ENCODE measurements at regions not wholly inside any gene's neighbourhood (a gene's known extent, or its start where the extent isn't known, plus 50 kb on each side); places are given as distances from the start of the nearest gene placed in this dataset.

DNA sequence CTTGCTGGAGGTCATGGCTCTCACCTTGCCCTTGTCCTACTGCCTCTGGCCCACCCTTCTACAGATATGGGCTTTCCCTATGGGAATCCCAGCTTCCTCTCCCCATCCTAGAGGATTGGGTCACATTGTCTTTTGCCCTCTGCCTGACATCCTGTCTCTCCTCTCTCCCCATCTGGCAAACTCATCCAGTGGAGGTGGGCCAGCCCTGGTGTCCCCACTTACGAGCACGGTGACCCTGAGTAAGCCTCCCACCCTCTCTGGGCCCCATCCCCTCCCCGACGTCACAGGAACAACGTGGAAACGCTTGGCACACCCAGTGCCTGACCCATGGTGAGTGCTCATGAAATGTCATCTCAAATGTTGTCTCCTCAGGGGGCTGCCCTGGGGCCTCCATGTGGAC lies 56.1 kb upstream of the ID3 start:
- Histone ChIP-seq H3K27ac (ENCODE audit: low read depth, low read length, severe bottlenecking) (no peak overlapping the region), H3K36me3 (ENCODE audit: control insufficient read depth, insufficient read depth, low read length) (no peaks in the 10 kb centered on the region), H3K9me3 (ENCODE audit: control insufficient read depth, low read length) (no peaks in the 10 kb centered on the region), H3K4me1 (ENCODE audit: control insufficient read depth, insufficient read depth, low read length, poor library complexity, severe bottlenecking) (no peaks in the 10 kb centered on the region), H3K4me3 (ENCODE audit: extremely low read depth, insufficient read depth, low read length, poor library complexity, severe bottlenecking) (no peak overlapping the region)
- WGBS, 2 experiments (ENCODE audit: insufficient coverage in 2 of 2) = 90 to 94% methylated on average over 5 to 6 of the region's 6 CpGs

GRCh38 chr1:23614032-23614660 lies 54.8 kb upstream of the ID3 start:
- Histone ChIP-seq H3K4me1 (ENCODE audit: control insufficient read depth, insufficient read depth, low read length, poor library complexity, severe bottlenecking) (no peaks in the 10 kb centered on the region), H3K27ac (ENCODE audit: low read depth, low read length, severe bottlenecking) (no peak overlapping the region), H3K4me3 (ENCODE audit: extremely low read depth, insufficient read depth, low read length, poor library complexity, severe bottlenecking) (no peak overlapping the region), H3K36me3 (ENCODE audit: control insufficient read depth, insufficient read depth, low read length) (no peaks in the 10 kb centered on the region), H3K9me3 (ENCODE audit: control insufficient read depth, low read length) (no peaks in the 10 kb centered on the region)
- WGBS, 2 experiments (ENCODE audit: insufficient coverage in 2 of 2) = 95 to 96% methylated on average over 5 to 6 of the region's 8 CpGs

DNA sequence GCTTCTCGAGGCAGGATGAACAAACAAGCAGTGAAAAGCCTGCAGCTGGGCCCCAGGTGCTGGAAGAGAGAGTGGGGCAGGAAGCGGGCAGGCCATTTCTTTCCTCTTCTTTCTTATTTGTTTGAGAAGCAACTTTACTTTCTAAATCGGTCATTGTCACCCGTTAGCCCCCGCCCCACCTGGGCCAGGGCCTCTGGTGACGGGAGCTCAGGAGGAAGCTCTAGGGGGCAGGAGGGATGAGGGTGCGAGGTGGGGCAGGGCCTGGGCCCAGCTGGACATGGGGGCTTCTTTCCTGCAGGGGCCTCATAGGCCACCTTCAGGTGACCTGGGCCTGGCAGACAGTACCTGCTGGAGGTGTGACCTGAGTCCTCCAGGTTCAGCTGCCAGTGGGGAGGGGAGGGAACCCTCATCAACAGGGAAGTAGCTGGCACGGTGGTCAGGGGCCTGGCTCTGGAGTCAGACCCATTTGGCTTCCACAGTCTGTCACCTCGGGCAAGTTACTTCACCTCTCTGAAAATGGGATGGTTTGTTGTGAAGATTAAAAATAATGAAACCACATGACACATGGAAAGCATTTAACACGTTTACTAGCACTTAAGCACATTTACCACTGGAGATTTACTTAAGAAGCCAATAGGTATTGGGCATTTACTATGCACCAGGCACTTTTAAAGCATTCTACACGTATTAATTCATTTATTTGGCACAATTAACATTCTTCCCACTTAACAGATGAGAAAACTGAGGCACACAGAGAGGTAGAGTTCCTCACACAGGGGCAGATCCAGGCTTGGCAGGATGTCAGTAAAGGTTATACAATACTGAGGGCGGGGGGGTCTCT lies 54.1 kb upstream of the ID3 start:
- H3K27ac ChIP-seq (ENCODE audit: low read depth, low read length, severe bottlenecking) = no peak overlapping the region
- no peaks in the 10 kb centered on the region for H3K36me3 ChIP-seq (ENCODE audit: control insufficient read depth, insufficient read depth, low read length)
- H3K4me3 ChIP-seq (ENCODE audit: extremely low read depth, insufficient read depth, low read length, poor library complexity, severe bottlenecking) = no peak overlapping the region
- no peaks in the 10 kb centered on the region for H3K4me1 ChIP-seq (ENCODE audit: control insufficient read depth, insufficient read depth, low read length, poor library complexity, severe bottlenecking)
- H3K9me3 ChIP-seq (ENCODE audit: control insufficient read depth, low read length) = no peaks in the 10 kb centered on the region
- 82 to 100% methylated on average over 3 to 6 of the region's 12 CpGs for WGBS, 2 experiments (ENCODE audit: insufficient coverage in 2 of 2)

- H3K36me3 ChIP-seq (ENCODE audit: control insufficient read depth, insufficient read depth, low read length) = no peaks in the 10 kb centered on the region
- H3K9me3 ChIP-seq (ENCODE audit: control insufficient read depth, low read length) = no peaks in the 10 kb centered on the region
- WGBS, 2 experiments (ENCODE audit: insufficient coverage in 2 of 2) = 61 to 76% methylated on average over 4 of the region's 4 CpGs
- no peaks in the 10 kb centered on the region for H3K4me1 ChIP-seq (ENCODE audit: control insufficient read depth, insufficient read depth, low read length, poor library complexity, severe bottlenecking)
- no peak overlapping the region for H3K27ac ChIP-seq (ENCODE audit: low read depth, low read length, severe bottlenecking)
- no peak overlapping the region for H3K4me3 ChIP-seq (ENCODE audit: extremely low read depth, insufficient read depth, low read length, poor library complexity, severe bottlenecking)
These were observed 52.5 kb upstream of the ID3 start for GRCh38 chr1:23611601-23612327.

GRCh38 chr1:23610677-23611076 lies 51.4 kb upstream of the ID3 start:
- no peaks in the 10 kb centered on the region for H3K9me3 ChIP-seq (ENCODE audit: control insufficient read depth, low read length)
- WGBS, 2 experiments (ENCODE audit: insufficient coverage in 2 of 2) = no CpG with 5 or more reads among the region's 1 CpG
- H3K4me1 ChIP-seq (ENCODE audit: control insufficient read depth, insufficient read depth, low read length, poor library complexity, severe bottlenecking) = no peaks in the 10 kb centered on the region
- no peak overlapping the region for H3K27ac ChIP-seq (ENCODE audit: low read depth, low read length, severe bottlenecking)
- no peaks in the 10 kb centered on the region for H3K36me3 ChIP-seq (ENCODE audit: control insufficient read depth, insufficient read depth, low read length)
- H3K4me3 ChIP-seq (ENCODE audit: extremely low read depth, insufficient read depth, low read length, poor library complexity, severe bottlenecking) = no peak overlapping the region

- no peaks in the 10 kb centered on the region for H3K9me3 ChIP-seq (ENCODE audit: control insufficient read depth, low read length)
- no peak overlapping the region for H3K4me3 ChIP-seq (ENCODE audit: extremely low read depth, insufficient read depth, low read length, poor library complexity, severe bottlenecking)
- 88 to 93% methylated on average over 5 of the region's 5 CpGs for WGBS, 2 experiments (ENCODE audit: insufficient coverage in 2 of 2)
- H3K4me1 ChIP-seq (ENCODE audit: control insufficient read depth, insufficient read depth, low read length, poor library complexity, severe bottlenecking) = no peaks in the 10 kb centered on the region
- H3K27ac ChIP-seq (ENCODE audit: low read depth, low read length, severe bottlenecking) = no peak overlapping the region
- H3K36me3 ChIP-seq (ENCODE audit: control insufficient read depth, insufficient read depth, low read length) = no peaks in the 10 kb centered on the region
These were observed 50.7 kb upstream of the ID3 start for GRCh38 chr1:23609971-23610370.

Data from mesodermal cell (in vitro differentiated cells).